Mesenchymal stem cell (in vitro differentiated cells and primary cell): ENCODE measurements at regions not wholly inside any gene's neighbourhood (a gene's known extent, or its start where the extent isn't known, plus 50 kb on each side); places are given as distances from the start of the nearest gene placed in this dataset.

Experiments used
- DNase-seq: peaks from one replicate; pipeline ENCODE4 v3.0.0-alpha.2; 2013
- H2AFZ ChIP-seq: one replicate; pipeline ENCODE4 v1.6.1; 2013; ENCODE audit warnings: low read depth, mild to moderate bottlenecking, control low read depth, inconsistent platforms, low read length, moderate library complexity
- H2AK5ac ChIP-seq: 2 replicates; pipeline ENCODE4 v1.6.1; 2013; ENCODE audit warnings: low read length, moderate library complexity, mild to moderate bottlenecking, inconsistent platforms; ENCODE audit not compliant: severe bottlenecking
- H2BK120ac ChIP-seq: one replicate; pipeline ENCODE4 v1.6.1; 2013; ENCODE audit warnings: low read depth, mild to moderate bottlenecking, inconsistent platforms, low read length, moderate library complexity
- H2BK12ac ChIP-seq, 2 experiments: one replicate each; pipeline ENCODE4 v1.6.1; 2013; ENCODE audit warnings: inconsistent platforms in 2 of 2, low read length in 2 of 2, mild to moderate bottlenecking in 2 of 2, moderate library complexity in 2 of 2, control low read depth in 1 of 2
- H2BK15ac ChIP-seq: one replicate; pipeline ENCODE4 v1.6.1; 2013; ENCODE audit warnings: mild to moderate bottlenecking, low read depth, inconsistent platforms; ENCODE audit not compliant: poor library complexity, severe bottlenecking
- H2BK5ac ChIP-seq: 2 replicates; pipeline ENCODE4 v1.6.1; 2013; ENCODE audit warnings: low read depth, mild to moderate bottlenecking, low read length, control low read depth, inconsistent platforms; ENCODE audit not compliant: poor library complexity, severe bottlenecking
- H3K14ac ChIP-seq, 2 experiments: one replicate each; pipeline ENCODE4 v1.6.1; 2013; ENCODE audit warnings: inconsistent platforms in 2 of 2, low read length in 2 of 2, control low read depth in 1 of 2, mild to moderate bottlenecking in 1 of 2, moderate library complexity in 1 of 2
- H3K18ac ChIP-seq, 2 experiments: one replicate each; pipeline ENCODE4 v1.6.1; 2013; ENCODE audit warnings: inconsistent platforms in 2 of 2, low read length in 2 of 2, control low read depth in 1 of 2, low read depth in 1 of 2, mild to moderate bottlenecking in 1 of 2
- H3K23ac ChIP-seq, 2 experiments: one replicate each; pipeline ENCODE4 v1.6.1; 2013; ENCODE audit warnings: inconsistent platforms in 2 of 2, low read length in 2 of 2, mild to moderate bottlenecking in 2 of 2, moderate library complexity in 2 of 2, control low read depth in 1 of 2
- H3K27ac ChIP-seq: 2 replicates; pipeline ENCODE4 v1.5.1; 2013; ENCODE audit warnings: mild to moderate bottlenecking, moderate library complexity, low read length, control low read depth, inconsistent platforms; ENCODE audit not compliant: poor library complexity, severe bottlenecking
- H3K27me3 ChIP-seq, 2 experiments: 2 replicates each; pipeline versions ENCODE4 v1.6.1 to v1.7.0; 2013; ENCODE audit warnings: low read length in 2 of 2, mild to moderate bottlenecking in 2 of 2, moderate library complexity in 2 of 2, control low read depth in 1 of 2, inconsistent platforms in 1 of 2; ENCODE audit not compliant: control insufficient read depth in 1 of 2, insufficient read depth in 1 of 2
- H3K36me3 ChIP-seq, 2 experiments: 2 replicates each; pipeline versions ENCODE4 v1.6.1 to v1.7.0; 2013; ENCODE audit warnings: low read length in 2 of 2, control low read depth in 1 of 2, inconsistent platforms in 1 of 2, low read depth in 1 of 2, mild to moderate bottlenecking in 1 of 2; ENCODE audit not compliant: insufficient read depth in 2 of 2, control insufficient read depth in 1 of 2
- H3K4ac ChIP-seq, 2 experiments: one replicate each; pipeline ENCODE4 v1.6.1; 2013; ENCODE audit warnings: inconsistent platforms in 2 of 2, low read length in 2 of 2, mild to moderate bottlenecking in 2 of 2, moderate library complexity in 2 of 2, control low read depth in 1 of 2, low read depth in 1 of 2
- H3K4me1 ChIP-seq: 2 replicates; pipeline ENCODE4 v1.6.1; 2013; ENCODE audit warnings: low read depth, low read length, control low read depth; ENCODE audit not compliant: control insufficient read depth, insufficient read depth
- H3K4me2 ChIP-seq: 2 replicates; pipeline ENCODE4 v1.6.1; 2013; ENCODE audit warnings: low read length, mild to moderate bottlenecking, inconsistent platforms; ENCODE audit not compliant: poor library complexity, severe bottlenecking
- H3K4me3 ChIP-seq, 2 experiments: 2 replicates each; pipeline versions ENCODE4 v1.5.1 to v1.7.0; 2013; ENCODE audit warnings: low read length in 2 of 2, mild to moderate bottlenecking in 2 of 2, control low read depth in 1 of 2, low read depth in 1 of 2; ENCODE audit not compliant: insufficient read depth in 1 of 2
- H3K79me1 ChIP-seq: replicated peaks from 2 replicates; pipeline ENCODE4 v1.6.1; 2013; ENCODE audit warnings: mild to moderate bottlenecking, control low read depth, low read length, inconsistent platforms; ENCODE audit not compliant: poor library complexity, severe bottlenecking
- H3K9ac ChIP-seq: 2 replicates; pipeline ENCODE4 v1.7.0; 2013; ENCODE audit warnings: mild to moderate bottlenecking, low read length, moderate library complexity
- H3K9me3 ChIP-seq: 2 replicates; pipeline ENCODE4 v1.7.0; 2013; ENCODE audit warnings: mild to moderate bottlenecking, low read length; ENCODE audit not compliant: control insufficient read depth
- H4K8ac ChIP-seq: one replicate; pipeline ENCODE4 v1.6.1; 2013; ENCODE audit warnings: inconsistent platforms, mild to moderate bottlenecking, low read length, moderate library complexity
- H4K91ac ChIP-seq: one replicate; pipeline ENCODE4 v1.6.1; 2013; ENCODE audit warnings: mild to moderate bottlenecking, low read length, inconsistent platforms
- WGBS: methylation state at CpG from one replicate; pipeline ENCODE4 v1.1.7; 2013; ENCODE audit warnings: mixed read lengths; 5-methylcytosine and 5-hydroxymethylcytosine counted together

GRCh38 chr12:83473408-83474095 is 786.8 kb downstream of the TMTC2 start:
- DNase-seq = no peak
- Histone ChIP-seq H2BK5ac (no peak overlapping the region), H3K23ac (no peak overlapping the region), H3K79me1 (no peaks in the 10 kb centered on the region), H2AFZ (no peak overlapping the region), H4K91ac (no peak overlapping the region), H3K27me3 (no peaks in the 10 kb centered on the region), H2BK12ac (no peak overlapping the region), H2AK5ac (no peak overlapping the region), H3K27ac (no peak overlapping the region), H3K14ac (no peak overlapping the region), H3K4me2 (no peak overlapping the region), H3K36me3 (no peaks in the 10 kb centered on the region), H3K4me1 (no peaks in the 10 kb centered on the region), H2BK15ac (no peak overlapping the region), H3K9me3 (no peaks in the 10 kb centered on the region), H3K9ac (no peak overlapping the region), H4K8ac (no peak overlapping the region), H2BK120ac (no peak overlapping the region), H3K4ac (no peak overlapping the region), H3K18ac (no peak overlapping the region), H3K4me3 (no peak overlapping the region)
- WGBS = 85% methylated on average over 2 of the region's 3 CpGs

- Histone ChIP-seq H2BK120ac (no peak overlapping the region), H3K4ac (no peak overlapping the region), H2AK5ac (no peak overlapping the region), H2BK12ac (no peak overlapping the region), H3K4me1 (no peaks in the 10 kb centered on the region), H3K9me3 (no peaks in the 10 kb centered on the region), H4K8ac (no peak overlapping the region), H2BK5ac (no peak overlapping the region), H3K9ac (no peak overlapping the region), H4K91ac (no peak overlapping the region), H2AFZ (no peak overlapping the region), H3K4me3 (no peak overlapping the region), H3K27me3 (no peaks in the 10 kb centered on the region), H3K14ac (no peak overlapping the region), H3K27ac (no peak overlapping the region), H3K4me2 (no peak overlapping the region), H3K36me3 (no peaks in the 10 kb centered on the region), H3K18ac (no peak overlapping the region), H2BK15ac (no peak overlapping the region), H3K79me1 (no peaks in the 10 kb centered on the region), H3K23ac (no peak overlapping the region)
- WGBS = 90% methylated on average over 1 of the region's 3 CpGs
- no peak for DNase-seq
Measured at GRCh38 chr12:83472772-83473171, 786.1 kb downstream of the TMTC2 start.

- H4K91ac ChIP-seq = no peak overlapping the region
Measured at GRCh38 chr12:83472350-83472749, 785.6 kb downstream of the TMTC2 start.

DNA sequence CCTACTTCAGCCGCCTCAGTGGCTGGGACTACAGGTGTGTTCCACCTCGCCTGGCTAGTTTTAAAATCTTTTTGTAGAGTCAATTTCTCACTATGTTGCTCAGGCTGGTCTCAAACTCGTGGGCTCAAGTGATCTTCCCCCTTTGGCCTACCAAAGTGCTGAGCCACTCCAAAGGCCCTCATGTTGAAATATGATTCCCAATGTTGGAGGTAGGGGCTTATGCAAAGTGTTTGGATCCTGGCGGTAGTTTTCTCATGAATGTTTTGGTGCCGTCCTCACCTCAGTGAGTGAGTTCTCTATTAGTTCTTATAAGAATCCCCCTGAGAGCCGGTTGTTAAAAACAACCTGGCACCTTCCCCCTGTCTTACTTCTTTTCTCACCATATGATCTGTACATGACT is 784.6 kb downstream of the TMTC2 start:
- no peak overlapping the region for H2AFZ ChIP-seq
- H3K79me1 ChIP-seq = no peaks in the 10 kb centered on the region
- H3K27ac ChIP-seq = no peak overlapping the region
- no peak overlapping the region for H3K18ac ChIP-seq
- H2BK120ac ChIP-seq = no peak overlapping the region
- H3K27me3 ChIP-seq = no peaks in the 10 kb centered on the region
- no peak overlapping the region for H3K9ac ChIP-seq
- no peak overlapping the region for H3K23ac ChIP-seq
- H2BK5ac ChIP-seq = no peak overlapping the region
- H4K8ac ChIP-seq = no peak overlapping the region
- H3K4ac ChIP-seq = no peak overlapping the region
- H3K36me3 ChIP-seq = no peaks in the 10 kb centered on the region
- H2AK5ac ChIP-seq = no peak overlapping the region
- H2BK15ac ChIP-seq = no peak overlapping the region
- no peak overlapping the region for H3K14ac ChIP-seq
- no peak overlapping the region for H2BK12ac ChIP-seq
- H3K4me3 ChIP-seq = no peak overlapping the region
- no peaks in the 10 kb centered on the region for H3K4me1 ChIP-seq
- no peaks in the 10 kb centered on the region for H3K9me3 ChIP-seq
- H3K4me2 ChIP-seq = no peak overlapping the region
- DNase-seq = no peak
- WGBS = 70% methylated on average over 6 of the region's 6 CpGs
- H4K91ac ChIP-seq = no peak overlapping the region

More at GRCh38 chr12:83472350-83472749, 785.6 kb downstream of the TMTC2 start:
- H3K36me3 ChIP-seq = no peaks in the 10 kb centered on the region
- H3K18ac ChIP-seq = no peak overlapping the region
- no peak overlapping the region for H2BK5ac ChIP-seq
- no peak overlapping the region for H3K4me2 ChIP-seq
- no peaks in the 10 kb centered on the region for H3K27me3 ChIP-seq
- no peak for DNase-seq
- H3K23ac ChIP-seq = no peak overlapping the region
- no peaks in the 10 kb centered on the region for H3K4me1 ChIP-seq
- H2BK15ac ChIP-seq = no peak overlapping the region
- no peak overlapping the region for H3K4me3 ChIP-seq
- H2AFZ ChIP-seq = no peak overlapping the region
- H3K79me1 ChIP-seq = no peaks in the 10 kb centered on the region
- H3K9me3 ChIP-seq = no peaks in the 10 kb centered on the region
- H3K27ac ChIP-seq = no peak overlapping the region
- H3K14ac ChIP-seq = no peak overlapping the region
- no peak overlapping the region for H2BK12ac ChIP-seq
- H3K9ac ChIP-seq = no peak overlapping the region
- H2AK5ac ChIP-seq = no peak overlapping the region
- no peak overlapping the region for H2BK120ac ChIP-seq
- H3K4ac ChIP-seq = no peak overlapping the region
- 74% methylated on average over 4 of the region's 4 CpGs for whole genome bisulfite sequencing
- H4K8ac ChIP-seq = no peak overlapping the region
